ENCODE measurements at regions not wholly inside any gene's neighbourhood (a gene's known extent, or its start where the extent isn't known, plus 50 kb on each side); places are given as distances from the start of the nearest gene placed in this dataset.

- FAIRE-seq, result no peak
- in situ Hi-C loops (cut with HindIII; ENCODE audit: extremely low pct_ligation_motif_present, low pct_unique_long_range_greater_than_20kb), result no loop called here
- no peak for ATAC-seq
- no peaks in the 10 kb centered on the region for H3K9me3 ChIP-seq (ENCODE audit: low read length)
- no TSS peak for BruUV-seq (replicated peaks)
- peaks cover 8% of the 10 kb centered on the region; the same call in 1 of the 2 replicates for H3K4me1 ChIP-seq (ENCODE audit: insufficient read depth, low read length)
- intact Hi-C loops (cut with micrococcal nuclease; ENCODE audit: unreplicated experiment), result no loop called here
- CTCF ChIA-PET (ENCODE audit: low intra/inter-chr PET ratio, low total read pairs), result no interaction called here
- no peaks in the 10 kb centered on the region for H3K27me3 ChIP-seq (ENCODE audit: control insufficient read depth in 1 of 2, insufficient read depth in 2 of 2, low read length in 2 of 2)
- no peaks in the 10 kb centered on the region for H3K79me2 ChIP-seq (ENCODE audit: insufficient read depth, low read length)
- DNase-seq (ENCODE audit: low spot score), result no peak
- no peaks in the 10 kb centered on the region for H3K36me3 ChIP-seq (replicated peaks in 1 of 2; ENCODE audit: control insufficient read depth in 1 of 2, insufficient read depth in 2 of 2, low read length in 2 of 2)
- H3K27ac ChIP-seq (ENCODE audit: extremely low read length, insufficient read depth, low read length), result no peak overlapping the region
- H2AFZ ChIP-seq (ENCODE audit: low read length), result no peak overlapping the region
- POLR2A ChIA-PET, result no interaction called here
- H3K9ac ChIP-seq (ENCODE audit: insufficient read depth, low read depth, low read length), result no peak overlapping the region
- WGBS (ENCODE audit: low lambda C conversion rate), result 36% methylated on average over 2 of the region's 2 CpGs
- H3K4me3 ChIP-seq (replicated peaks in 1 of 3; ENCODE audit: insufficient read depth in 1 of 3, low read depth in 2 of 3, low read length in 3 of 3), result no peak overlapping the region
- H4K20me1 ChIP-seq (ENCODE audit: insufficient read depth, low read length), result no peaks in the 10 kb centered on the region
- H3K4me2 ChIP-seq (ENCODE audit: low read depth, low read length), result no peak overlapping the region
- TF ChIP-seq ZNF3 (CRISPR knock-in tag; IDR thresholded peaks at IDR 0.05) (no peak), ZNF335 (CRISPR knock-in tag; IDR thresholded peaks at IDR 0.05) (no peak), MED1 (CRISPR knock-in tag; IDR thresholded peaks at IDR 0.05) (no peak), ZNF800 (CRISPR knock-in tag; IDR thresholded peaks at IDR 0.05) (no peak), REST (IDR thresholded peaks at IDR 0.05; ENCODE audit: borderline replicate concordance in 1 of 2, low read depth in 1 of 2, low read length in 2 of 2) (no peak), MBD4 (IDR thresholded peaks at IDR 0.05; ENCODE audit: borderline replicate concordance, low read length) (no peak), AHDC1 (CRISPR knock-in tag; IDR thresholded peaks at IDR 0.05; ENCODE audit: borderline replicate concordance) (no peak), MEIS2 (CRISPR knock-in tag; IDR thresholded peaks at IDR 0.05) (no peak)
Observed at GRCh38 chr11:82176945-82177344, 556.7 kb downstream of the FAM181B start.
